CD1c-positive myeloid dendritic cell (primary cell): ENCODE measurements at regions not wholly inside any gene's neighbourhood (a gene's known extent, or its start where the extent isn't known, plus 50 kb on each side); places are given as distances from the start of the nearest gene placed in this dataset.
"Not testable (repeated sequence)": the region's sequence is repeated elsewhere in the genome, so short reads cannot be mapped to it uniquely, and the experiment has no call there.

Source experiments
- DNase-seq: peaks from one replicate; pipeline ENCODE4 v3.0.0-alpha.2; 2016; ENCODE audit errors: extremely low spot score

GRCh38 chr21:36207577-36208320 lies 51.1 kb downstream of the DOP1B start:
- DNase-seq: no peak

GRCh38 chr21:36208326-36209013 lies 51.8 kb downstream of the DOP1B start:
- DNase-seq: no peak

DNA sequence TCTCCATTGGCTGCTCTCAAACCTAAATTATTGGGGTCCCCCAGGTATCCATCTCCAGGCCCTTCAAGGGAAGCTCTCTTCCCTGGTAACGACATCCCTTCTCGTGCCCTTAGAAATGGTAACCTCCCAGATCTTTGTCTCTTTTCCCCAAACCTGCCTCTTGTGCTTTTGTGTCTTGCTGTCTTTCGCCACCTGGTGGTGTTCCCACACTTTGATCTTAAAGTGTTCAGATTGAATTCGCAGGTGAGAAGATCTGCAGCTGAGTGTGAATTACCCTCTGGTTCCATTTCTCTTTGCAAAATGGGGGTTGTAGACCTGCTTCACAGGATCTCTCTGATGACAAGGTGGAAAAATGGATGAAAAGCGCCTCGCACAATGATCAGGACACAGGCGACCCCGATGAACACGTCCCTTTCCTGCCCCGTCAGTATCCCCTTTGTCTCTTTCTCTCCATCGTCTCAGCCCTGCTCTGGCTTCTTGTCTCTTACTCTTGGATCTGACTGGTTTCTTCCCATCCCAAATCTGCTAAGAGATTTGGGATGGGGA lies 53.1 kb downstream of the DOP1B start:
- peak; percentile 66 for DNase-seq

DNA sequence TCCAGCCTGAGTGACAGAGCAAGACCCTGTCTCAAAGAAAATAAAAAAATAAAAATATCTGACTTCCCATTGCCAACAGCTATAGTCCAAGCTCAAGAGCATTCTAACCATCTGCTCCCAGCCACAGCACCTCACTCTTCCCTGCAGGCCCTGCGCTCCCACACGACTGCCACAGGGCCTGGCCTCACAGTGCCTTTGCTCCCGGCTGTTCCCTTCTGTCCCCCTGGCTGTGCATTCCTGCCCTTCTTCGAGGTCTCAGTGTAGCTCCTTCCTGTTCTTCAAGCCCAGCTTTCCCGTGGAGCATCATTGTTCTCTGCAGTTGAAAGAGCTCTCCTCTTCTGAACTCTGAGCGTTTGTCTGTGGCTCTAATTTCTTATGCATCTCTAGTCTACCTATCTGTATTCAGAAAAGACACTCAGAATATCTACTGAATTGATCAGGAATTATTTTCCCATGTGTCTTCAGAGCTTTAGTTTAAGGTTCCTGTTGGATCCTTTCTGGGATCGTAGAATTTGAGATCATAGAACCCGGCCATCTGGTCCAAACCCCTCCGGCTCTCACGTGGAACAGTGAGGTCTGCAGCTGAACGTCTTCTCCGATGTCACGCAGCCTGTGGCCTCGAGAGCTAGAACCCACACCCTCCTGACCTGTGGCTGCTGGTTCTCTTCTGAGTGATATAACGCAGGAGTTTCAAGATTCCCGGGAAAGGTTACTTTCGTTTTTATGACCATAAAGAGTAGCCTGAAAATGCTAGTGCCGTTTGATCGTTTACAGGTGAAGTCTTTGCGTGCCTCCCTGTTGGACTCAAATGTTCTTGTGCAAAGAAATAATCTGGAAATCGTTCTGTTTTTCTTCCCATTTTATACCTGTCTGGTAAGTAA lies 54.4 kb downstream of the DOP1B start:
- no peak for DNase-seq

- DNase-seq: peak; percentile 69
Observed at GRCh38 chr21:36211660-36212512, 55.3 kb downstream of the DOP1B start.

- DNase-seq: no peak
Observed at GRCh38 chr21:36212513-36212780, 55.8 kb downstream of the DOP1B start.

GRCh38 chr21:36214561-36214960 lies 57.9 kb downstream of the DOP1B start:
- DNase-seq: no peak

DNA sequence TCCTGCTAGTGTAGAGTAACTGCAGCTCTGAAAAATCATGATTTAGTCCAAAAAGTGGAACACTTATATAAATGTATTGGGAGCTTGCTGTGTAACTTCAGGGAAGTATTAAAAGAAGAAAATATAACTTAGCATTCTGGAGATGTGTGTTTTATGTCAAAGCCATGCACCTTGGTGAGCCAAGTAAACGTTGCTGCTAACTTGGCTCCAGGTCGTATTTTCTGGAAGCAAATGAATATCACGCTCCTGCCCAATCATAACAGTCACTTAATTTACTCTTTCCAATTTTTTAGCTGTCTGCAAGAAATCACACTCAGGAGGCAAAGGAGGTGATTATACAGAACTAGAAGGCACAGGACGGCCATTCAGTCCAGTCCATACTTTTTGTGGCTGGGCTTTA lies 61.1 kb downstream of the DOP1B start:
- DNase-seq: no peak

DNA sequence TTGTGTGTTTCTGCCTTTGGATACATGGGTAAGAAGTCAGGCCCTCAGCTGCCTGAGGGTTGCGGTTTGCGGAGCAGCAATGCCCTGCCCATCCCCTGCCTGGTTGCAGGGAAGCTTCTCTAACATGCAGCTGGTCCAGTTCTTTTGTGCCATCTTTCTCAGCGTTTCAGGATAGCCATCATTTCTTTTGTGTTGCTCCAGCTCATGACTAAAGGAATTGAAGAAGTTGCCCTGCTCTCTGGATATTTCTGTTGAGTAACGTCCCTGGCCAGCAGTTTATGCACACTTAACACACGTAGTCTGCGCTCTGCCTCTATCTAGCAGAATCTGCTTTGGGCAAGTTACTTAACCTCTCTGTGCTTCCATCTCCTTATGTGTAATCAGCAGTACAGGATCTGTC lies 62.1 kb downstream of the DOP1B start:
- no peak for DNase-seq

- no peak for DNase-seq
Observed at GRCh38 chr21:36223451-36223850, 66.8 kb downstream of the DOP1B start.

GRCh38 chr21:36229181-36229580 lies 72.6 kb downstream of the DOP1B start:
- no peak for DNase-seq

DNA sequence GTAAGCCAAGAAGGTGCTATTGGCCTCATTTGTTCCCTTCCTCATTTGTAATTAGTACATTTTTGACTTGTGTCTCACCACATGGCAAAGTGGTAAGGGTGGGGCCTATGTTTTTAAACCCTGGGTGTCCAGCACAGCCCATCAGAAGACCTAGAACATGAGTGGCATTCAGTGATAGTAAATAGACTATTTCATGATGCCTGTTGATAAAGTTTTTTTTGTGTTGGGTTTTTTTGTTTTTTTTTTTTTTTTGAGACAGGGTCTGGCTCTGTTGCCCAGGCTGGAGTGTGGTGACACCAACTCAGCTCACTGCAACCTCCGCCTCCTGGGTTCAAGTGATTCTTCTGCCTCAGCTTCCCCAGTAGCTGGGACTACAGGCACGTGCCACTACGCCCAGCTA lies 74.8 kb downstream of the DOP1B start:
- DNase-seq: not testable (repeated sequence)

DNA sequence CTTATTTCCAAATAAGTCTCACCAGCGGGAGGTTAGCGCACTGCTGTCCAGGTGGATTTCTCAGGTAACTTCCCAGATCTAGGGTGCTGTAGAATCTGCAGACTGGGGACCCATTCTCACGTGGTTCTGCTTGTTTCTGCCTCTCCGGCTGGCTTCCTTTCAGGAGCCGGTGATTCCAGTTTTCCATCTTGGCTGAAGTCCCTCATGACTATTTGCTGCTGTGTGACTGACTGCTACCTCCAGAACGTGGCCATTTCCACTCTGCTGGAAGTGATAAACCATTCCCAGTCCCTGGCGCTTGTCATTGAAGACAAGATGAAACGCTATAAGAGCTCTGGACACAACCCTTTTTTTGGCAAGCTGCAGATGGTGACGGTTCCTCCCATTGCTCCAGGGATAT lies 76.0 kb downstream of the DOP1B start:
- no peak for DNase-seq

DNA sequence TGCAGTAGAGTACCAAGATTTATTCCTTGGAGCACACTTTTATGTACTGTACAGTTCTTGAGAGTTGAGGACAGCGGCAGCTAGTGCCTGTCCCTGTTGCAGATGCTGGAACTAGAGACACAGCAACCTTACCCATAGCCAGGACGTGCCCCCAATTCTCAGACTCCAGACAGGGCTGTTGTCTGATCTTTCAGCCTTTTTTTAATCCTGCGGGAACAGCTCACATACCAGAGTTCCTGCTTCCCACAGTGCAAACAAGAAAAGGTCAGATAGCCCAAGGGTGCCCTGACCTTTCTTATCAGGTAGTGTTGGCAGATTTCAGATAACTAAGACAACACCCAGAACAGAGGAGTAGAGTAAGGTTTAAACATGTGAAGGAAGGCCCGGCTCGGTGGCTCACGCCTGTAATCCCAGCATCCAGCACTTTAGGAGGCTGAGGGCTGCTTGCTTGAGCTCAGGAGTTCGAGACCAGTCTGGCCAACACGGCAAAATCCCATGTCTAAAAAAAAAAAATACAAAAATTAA lies 78.5 kb downstream of the DOP1B start:
- DNase-seq: no peak

- no peak for DNase-seq
Observed at GRCh38 chr21:36236052-36236730, 79.6 kb downstream of the DOP1B start.

GRCh38 chr21:36237441-36237840 lies 80.8 kb downstream of the DOP1B start:
- no peak for DNase-seq

- no peak for DNase-seq
Observed at GRCh38 chr21:36239585-36239984, 80.4 kb upstream of the MORC3 start.

DNA sequence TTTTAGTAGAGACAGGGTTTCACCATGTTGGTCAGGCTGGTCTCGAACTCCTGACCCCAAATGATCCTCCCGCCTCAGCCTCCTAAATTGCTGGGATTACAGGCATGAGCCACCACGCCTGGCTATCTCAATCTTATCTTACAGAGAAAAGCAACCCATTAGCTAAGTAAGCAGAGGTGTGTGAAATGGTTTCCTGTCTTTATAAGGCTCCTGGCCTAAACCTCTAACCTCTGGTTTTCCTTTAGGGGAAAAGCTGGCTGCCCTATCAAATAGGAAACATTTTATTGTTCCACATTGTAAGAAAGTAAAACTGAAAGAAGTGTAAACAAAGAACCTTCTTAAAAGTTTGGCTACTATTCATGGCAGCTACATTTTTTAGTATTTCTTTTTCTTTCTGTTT lies 78.3 kb upstream of the MORC3 start:
- DNase-seq: no peak

GRCh38 chr21:36245115-36245514 lies 74.9 kb upstream of the MORC3 start:
- no peak for DNase-seq

DNA sequence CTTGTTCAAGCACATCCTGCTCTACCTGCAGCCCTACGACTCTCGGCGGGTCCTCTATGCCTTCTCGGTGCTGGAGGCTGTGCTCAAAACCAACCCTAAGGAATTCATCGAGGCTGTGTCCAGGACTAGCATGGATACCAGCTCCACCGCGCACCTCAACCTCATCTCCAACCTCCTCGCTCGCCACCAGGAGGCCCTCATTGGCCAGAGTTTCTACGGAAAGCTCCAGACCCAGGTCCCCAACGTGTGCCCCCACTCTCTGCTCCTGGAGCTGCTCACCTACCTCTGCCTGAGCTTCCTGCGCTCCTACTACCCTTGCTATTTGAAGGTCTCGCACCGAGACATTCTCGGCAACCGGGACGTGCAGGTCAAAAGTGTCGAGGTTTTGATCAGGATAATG lies 74.3 kb upstream of the MORC3 start:
- no peak for DNase-seq
